GM19397 (cell line): ENCODE measurements at regions not wholly inside any gene's neighbourhood (a gene's known extent, or its start where the extent isn't known, plus 50 kb on each side); places are given as distances from the start of the nearest gene placed in this dataset.
A peak's percentile ranks its signal among the peaks of the same experiment; 100 is the strongest.

ENCODE experiments used
- ATAC-seq: cut with Tn5 transposase; IDR thresholded peaks from one replicate; pipeline ENCODE4 v1.9.1; 2021; ENCODE audit warnings: mild to moderate bottlenecking, moderate library complexity; ENCODE audit not compliant: unreplicated experiment

GRCh38 chr3:35500641-35501350, 138.5 kb upstream of the ARPP21 start:
- peak; percentile 68 for ATAC-seq

DNA sequence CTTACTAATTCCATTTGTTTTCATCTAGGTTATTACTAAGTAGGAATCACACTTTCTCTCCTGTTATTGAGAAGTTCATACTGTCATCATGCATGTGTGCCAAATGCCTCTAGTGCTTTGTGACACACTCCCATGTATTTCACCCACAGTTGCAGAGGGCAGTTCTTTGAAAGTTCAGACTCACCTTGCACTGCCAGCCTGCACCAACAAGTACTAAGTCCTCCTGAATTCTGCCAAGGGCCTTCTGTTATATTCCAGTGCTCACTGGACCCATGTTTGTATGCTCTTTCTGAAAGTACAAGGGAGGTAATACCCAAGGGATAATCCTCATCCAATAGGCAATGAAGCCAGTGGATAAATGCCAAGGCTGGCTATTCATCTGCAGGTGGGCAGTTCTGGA, 136.6 kb upstream of the ARPP21 start:
- ATAC-seq = no peak

DNA sequence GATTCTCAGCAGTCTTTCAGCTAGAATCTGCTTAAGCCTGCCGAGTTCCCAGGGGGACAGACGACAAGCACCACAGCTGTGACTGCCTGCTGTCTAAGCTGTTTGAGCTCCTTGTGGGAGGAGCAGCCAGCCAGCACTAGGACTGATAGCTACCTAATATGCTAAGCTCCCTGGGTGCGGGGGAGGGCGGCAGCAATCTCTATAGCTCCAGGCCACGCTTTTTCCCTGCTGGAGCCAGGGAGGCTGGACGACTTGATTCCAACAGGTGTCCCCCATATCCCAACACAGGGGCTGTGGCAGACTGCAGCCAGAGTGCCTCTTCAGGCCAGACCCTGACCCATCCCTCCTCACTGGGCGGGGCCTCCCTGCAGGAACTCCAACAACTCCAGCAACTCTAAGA, 134.1 kb upstream of the ARPP21 start:
- ATAC-seq = no peak

DNA sequence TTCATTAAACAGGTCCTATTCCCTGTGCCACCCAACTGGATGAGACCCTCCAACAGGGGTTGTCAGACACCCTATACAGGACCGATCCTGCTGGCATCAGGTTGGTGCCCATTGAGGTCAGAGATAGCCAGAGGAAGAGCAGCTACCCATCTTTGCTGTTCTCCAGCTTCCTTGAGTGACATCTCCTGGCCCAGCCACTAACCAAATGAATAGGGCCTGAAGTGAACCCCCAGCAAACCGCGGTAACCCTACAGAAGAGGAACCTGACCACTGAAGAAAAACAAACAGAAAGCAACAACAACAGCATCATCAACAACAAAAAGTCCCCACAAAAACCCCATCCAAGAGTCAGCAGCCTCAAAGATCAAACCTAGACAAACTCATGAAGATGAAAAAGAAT, 133.6 kb upstream of the ARPP21 start:
- no peak for ATAC-seq

DNA sequence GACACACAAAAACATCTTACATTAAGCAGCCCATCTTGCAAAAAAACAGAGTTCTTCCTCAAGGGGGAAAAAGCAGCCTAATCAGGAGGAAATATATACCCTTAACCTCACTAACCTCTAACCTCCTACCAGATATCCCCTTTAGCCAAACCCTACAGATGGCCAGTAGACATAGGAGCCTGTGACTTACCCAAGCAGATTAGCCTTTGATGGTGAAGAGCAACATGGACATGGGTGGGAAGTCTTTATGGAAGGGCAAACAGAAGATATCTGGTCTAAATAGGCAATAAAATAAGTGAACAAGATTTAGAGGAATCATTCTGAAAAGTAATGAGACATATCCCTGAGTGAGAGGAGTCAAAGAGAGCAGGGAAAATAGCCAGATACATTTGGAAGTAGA, 119.4 kb upstream of the ARPP21 start:
- no peak for ATAC-seq

GRCh38 chr3:35521196-35521595, 118.1 kb upstream of the ARPP21 start:
- ATAC-seq = no peak

DNA sequence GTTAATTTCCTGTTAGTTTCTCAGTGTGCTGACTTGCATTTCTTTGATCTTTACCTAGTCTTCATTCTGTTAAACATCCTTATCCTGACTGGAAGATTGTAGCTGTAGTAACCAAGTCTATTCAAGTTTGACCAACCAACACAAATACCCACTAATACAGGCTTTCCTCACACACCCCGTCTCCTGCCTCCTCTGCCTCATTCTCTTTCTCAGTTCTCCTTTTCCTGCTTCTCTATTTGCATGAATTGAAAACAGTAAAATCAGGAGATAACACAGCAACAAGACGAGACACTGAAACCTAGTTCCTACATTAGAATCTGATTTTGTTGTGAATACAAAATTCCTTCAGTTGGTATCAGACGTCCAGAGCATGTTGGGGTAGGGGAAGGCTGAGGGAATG, 116.9 kb upstream of the ARPP21 start:
- no peak for ATAC-seq

- no peak for ATAC-seq
These were observed 116.3 kb upstream of the ARPP21 start for GRCh38 chr3:35523074-35523473.

DNA sequence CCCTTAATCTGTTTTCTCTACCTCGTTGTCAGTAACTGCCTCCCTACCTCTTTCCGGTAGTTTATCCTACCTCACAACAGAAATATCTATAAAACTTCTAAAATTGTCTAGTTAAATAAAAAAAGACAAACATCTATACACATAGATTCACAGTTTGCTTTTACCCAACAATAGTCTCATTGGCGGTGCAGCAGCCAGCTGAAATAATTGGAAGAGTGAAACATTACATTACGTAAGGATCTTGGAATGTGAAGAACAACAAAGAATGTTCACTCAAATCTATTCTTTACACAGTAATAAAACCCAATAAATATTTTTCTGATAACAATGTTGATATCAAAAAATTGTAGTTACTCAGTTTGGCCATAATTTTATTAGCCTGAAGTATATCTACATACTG, 115.5 kb upstream of the ARPP21 start:
- no peak for ATAC-seq

- ATAC-seq = no peak
These were observed 114.5 kb upstream of the ARPP21 start for GRCh38 chr3:35524856-35525255.

DNA sequence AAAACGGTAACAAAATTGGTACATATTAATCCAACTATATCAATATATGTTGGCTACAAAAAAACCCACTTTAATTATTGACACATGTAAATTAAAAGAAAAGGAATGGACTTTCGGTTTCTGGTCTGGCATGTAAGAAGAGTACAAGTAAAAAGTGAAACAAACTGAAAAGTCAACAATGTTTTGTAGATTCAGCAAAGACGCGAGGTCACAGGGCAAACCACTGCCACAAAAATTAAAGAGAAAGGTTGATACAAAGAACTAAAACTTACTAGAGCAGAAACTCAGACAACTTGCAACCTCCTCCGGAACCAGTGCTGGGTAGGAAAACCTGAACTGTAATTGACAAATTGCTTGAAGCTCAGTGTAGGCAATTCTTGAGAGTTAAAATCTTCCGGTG, 110.6 kb upstream of the ARPP21 start:
- no peak for ATAC-seq

- ATAC-seq = no peak
These were observed 110.0 kb upstream of the ARPP21 start for GRCh38 chr3:35529337-35529736.

GRCh38 chr3:35537265-35537664, 102.1 kb upstream of the ARPP21 start:
- ATAC-seq = no peak

GRCh38 chr3:35544976-35545375, 94.3 kb upstream of the ARPP21 start:
- no peak for ATAC-seq

GRCh38 chr3:35549690-35550089, 89.6 kb upstream of the ARPP21 start:
- no peak for ATAC-seq

GRCh38 chr3:35562141-35562540, 77.2 kb upstream of the ARPP21 start:
- ATAC-seq = no peak

GRCh38 chr3:35565048-35565447, 74.3 kb upstream of the ARPP21 start:
- ATAC-seq = no peak
